GM12875 (cell line): ENCODE measurements at regions not wholly inside any gene's neighbourhood (a gene's known extent, or its start where the extent isn't known, plus 50 kb on each side); places are given as distances from the start of the nearest gene placed in this dataset.

Experiments
- H3K4me3 ChIP-seq: one replicate; pipeline ENCODE4 v1.5.1; 2011; ENCODE audit warnings: low read depth, low read length, control low read depth
- CTCF ChIP-seq: IDR thresholded peaks from 2 replicates; pipeline ENCODE4 v1.5.1; 2011; ENCODE audit warnings: low read depth, mild to moderate bottlenecking, control low read depth, inconsistent platforms, low read length, moderate library complexity, borderline replicate concordance; ENCODE audit not compliant: insufficient read depth

- no peak for TF ChIP-seq CTCF
- no peak overlapping the region for H3K4me3 ChIP-seq
These were observed 74.4 kb upstream of the BTBD3 start for GRCh38 chr20:11843289-11843688.

- TF ChIP-seq CTCF, result no peak
- no peak overlapping the region for H3K4me3 ChIP-seq
These were observed 73.0 kb upstream of the BTBD3 start for GRCh38 chr20:11844691-11845090.

GRCh38 chr20:11845340-11845739, 72.4 kb upstream of the BTBD3 start:
- no peak for TF ChIP-seq CTCF
- no peak overlapping the region for H3K4me3 ChIP-seq

- H3K4me3 ChIP-seq, result no peak overlapping the region
- no peak for TF ChIP-seq CTCF
These were observed 71.6 kb upstream of the BTBD3 start for GRCh38 chr20:11846131-11846530.

- no peak overlapping the region for H3K4me3 ChIP-seq
- no peak for TF ChIP-seq CTCF
These were observed 69.9 kb upstream of the BTBD3 start for GRCh38 chr20:11847827-11848226.

- no peak for TF ChIP-seq CTCF
- H3K4me3 ChIP-seq, result no peak overlapping the region
These were observed 68.3 kb upstream of the BTBD3 start for GRCh38 chr20:11849270-11849915.

- no peak for TF ChIP-seq CTCF
- no peak overlapping the region for H3K4me3 ChIP-seq
These were observed 67.6 kb upstream of the BTBD3 start for GRCh38 chr20:11849976-11850670.
